ENCODE measurements at regions not wholly inside any gene's neighbourhood (a gene's known extent, or its start where the extent isn't known, plus 50 kb on each side); places are given as distances from the start of the nearest gene placed in this dataset.

- Mint-ChIP-seq H3K36me3 (no peaks in the 10 kb centered on the region), H3K27ac (no peak overlapping the region), H3K27me3 (peaks cover 9 to 15% of the 10 kb centered on the region in 2 donors), H3K4me1 (no peaks in the 10 kb centered on the region), H3K9me3 (peaks cover 0 to 16% (median 4%) of the 10 kb centered on the region in 8 donors), H3K4me3 (no peak overlapping the region)
- no peaks in the 10 kb centered on the region for H3K4me1 ChIP-seq (ENCODE audit: insufficient read depth, low read length)
- H3K36me3 ChIP-seq (ENCODE audit: insufficient read depth, low read length) = no peaks in the 10 kb centered on the region
- H3K4me3 ChIP-seq (ENCODE audit: low read length in 2 of 2) = no peak overlapping the region
- no peak overlapping the region for H3K27ac ChIP-seq (ENCODE audit: low read depth, low read length)
- CTCF ChIA-PET (ENCODE audit: partially characterized antibody) = interaction anchor here (2.3 kb wide), 1 partner anchor 32 kb away, joined by 9 read pairs; no protein-coding TSS in a partner anchor
- DNase-seq = no peak
- intact Hi-C loops (cut with micrococcal nuclease) = no loop called here
- H3K27me3 ChIP-seq (ENCODE audit: insufficient read depth, low read length) = no peaks in the 10 kb centered on the region
- POLR2A ChIA-PET (ENCODE audit: partially characterized antibody) = no interaction called here
- H3K9me3 ChIP-seq (ENCODE audit: control insufficient read depth in 1 of 2, low read length in 2 of 2) = peaks cover 0 to 4% of the 10 kb centered on the region in 2 donors
These were observed 56.1 kb upstream of the SPTLC1 start for GRCh38 chr9:92171281-92171680.

GRCh38 chr9:92170848-92171247 lies 55.6 kb upstream of the SPTLC1 start:
- no peaks in the 10 kb centered on the region for H3K36me3 Mint-ChIP-seq
- H3K4me1 Mint-ChIP-seq = no peaks in the 10 kb centered on the region
- no peak overlapping the region for H3K4me3 Mint-ChIP-seq
- H3K9me3 Mint-ChIP-seq = peaks cover 0 to 20% (median 4%) of the 10 kb centered on the region in 8 donors
- H3K27ac ChIP-seq (ENCODE audit: low read depth, low read length) = no peak overlapping the region
- no peaks in the 10 kb centered on the region for H3K4me1 ChIP-seq (ENCODE audit: insufficient read depth, low read length)
- H3K9me3 ChIP-seq (ENCODE audit: control insufficient read depth in 1 of 2, low read length in 2 of 2) = peaks cover 0 to 4% of the 10 kb centered on the region in 2 donors
- intact Hi-C loops (cut with micrococcal nuclease) = no loop called here
- no peaks in the 10 kb centered on the region for H3K36me3 ChIP-seq (ENCODE audit: insufficient read depth, low read length)
- H3K27ac Mint-ChIP-seq = no peak overlapping the region
- peaks cover 11 to 16% of the 10 kb centered on the region in 2 donors for H3K27me3 Mint-ChIP-seq
- CTCF ChIA-PET (ENCODE audit: partially characterized antibody) = no interaction called here
- DNase-seq = no peak
- no peak overlapping the region for H3K4me3 ChIP-seq (ENCODE audit: low read length in 2 of 2)
- POLR2A ChIA-PET (ENCODE audit: partially characterized antibody) = no interaction called here
- H3K27me3 ChIP-seq (ENCODE audit: insufficient read depth, low read length) = no peaks in the 10 kb centered on the region

GRCh38 chr9:92165484-92165883 lies 50.3 kb upstream of the SPTLC1 start:
- H3K36me3 Mint-ChIP-seq = peaks cover 3 to 4% of the 10 kb centered on the region in 2 donors
- peaks cover 0 to 30% (median 20%) of the 10 kb centered on the region in 8 donors for H3K9me3 Mint-ChIP-seq
- no peaks in the 10 kb centered on the region for H3K4me1 Mint-ChIP-seq
- peaks cover 14 to 28% of the 10 kb centered on the region in 2 donors for H3K27me3 Mint-ChIP-seq
- ChIA-PET POLR2A (ENCODE audit: partially characterized antibody) (no interaction called here), CTCF (ENCODE audit: partially characterized antibody) (no interaction called here)
- H3K4me1 ChIP-seq (ENCODE audit: insufficient read depth, low read length) = no peaks in the 10 kb centered on the region
- H3K27ac ChIP-seq (ENCODE audit: low read depth, low read length) = no peak overlapping the region
- H3K9me3 ChIP-seq (ENCODE audit: control insufficient read depth in 1 of 2, low read length in 2 of 2) = no peaks in the 10 kb centered on the region
- H3K4me3 ChIP-seq (ENCODE audit: low read length in 2 of 2) = no peak overlapping the region
- H3K27me3 ChIP-seq (ENCODE audit: insufficient read depth, low read length) = no peaks in the 10 kb centered on the region
- no peaks in the 10 kb centered on the region for H3K36me3 ChIP-seq (ENCODE audit: insufficient read depth, low read length)
- DNase-seq = no peak
- H3K27ac Mint-ChIP-seq = no peak overlapping the region
- H3K4me3 Mint-ChIP-seq = no peak overlapping the region
- intact Hi-C loops (cut with micrococcal nuclease) = no loop called here

Measured in CD4-positive, alpha-beta memory T cell (primary cell).